Progenitor cell of endocrine pancreas (in vitro differentiated cells): ENCODE measurements at regions not wholly inside any gene's neighbourhood (a gene's known extent, or its start where the extent isn't known, plus 50 kb on each side); places are given as distances from the start of the nearest gene placed in this dataset.

Experiments
- DNase-seq: peaks from one replicate; pipeline ENCODE4 v3.0.0; 2021; ENCODE audit warnings: low spot score; ENCODE audit not compliant: unreplicated experiment
- H3K27ac Mint-ChIP-seq: 2 replicates; pipeline ENCODE4 v1.8.0; 2021; ENCODE audit warnings: mild to moderate bottlenecking, moderate library complexity, mixed read lengths
- H3K27me3 Mint-ChIP-seq: 2 replicates; pipeline ENCODE4 v1.8.0; 2021; ENCODE audit warnings: mixed read lengths
- H3K36me3 Mint-ChIP-seq: 2 replicates; pipeline ENCODE4 v1.8.0; 2022; ENCODE audit warnings: mixed read lengths; ENCODE audit not compliant: insufficient read depth
- H3K4me1 Mint-ChIP-seq: 2 replicates; pipeline ENCODE4 v1.8.0; 2021; ENCODE audit warnings: low read depth, mixed read lengths
- H3K4me3 Mint-ChIP-seq: 2 replicates; pipeline ENCODE4 v1.8.0; 2021; ENCODE audit warnings: low read depth, mild to moderate bottlenecking, moderate library complexity, mixed read lengths
- H3K9me3 Mint-ChIP-seq: 2 replicates; pipeline ENCODE4 v1.8.0; 2021; ENCODE audit warnings: low read depth, mixed read lengths
- CTCF ChIP-seq: fragments of 200-600 bp; sonication (generic); IDR thresholded peaks from one replicate; pipeline ENCODE4 v1.5.0; 2021; ENCODE audit warnings: antibody characterized with exemption, mild to moderate bottlenecking; ENCODE audit not compliant: unreplicated experiment

- H3K9me3 Mint-ChIP-seq = peaks cover 4% of the 10 kb centered on the region
- TF ChIP-seq CTCF = no peak
- H3K36me3 Mint-ChIP-seq = peaks cover 1% of the 10 kb centered on the region
- H3K4me3 Mint-ChIP-seq = no peak overlapping the region
- no peaks in the 10 kb centered on the region for H3K4me1 Mint-ChIP-seq
- no peak overlapping the region for H3K27ac Mint-ChIP-seq
- no peaks in the 10 kb centered on the region for H3K27me3 Mint-ChIP-seq
- no peak for DNase-seq
These were observed 296.8 kb upstream of the DPYD start for GRCh38 chr1:98217601-98218000.

DNA sequence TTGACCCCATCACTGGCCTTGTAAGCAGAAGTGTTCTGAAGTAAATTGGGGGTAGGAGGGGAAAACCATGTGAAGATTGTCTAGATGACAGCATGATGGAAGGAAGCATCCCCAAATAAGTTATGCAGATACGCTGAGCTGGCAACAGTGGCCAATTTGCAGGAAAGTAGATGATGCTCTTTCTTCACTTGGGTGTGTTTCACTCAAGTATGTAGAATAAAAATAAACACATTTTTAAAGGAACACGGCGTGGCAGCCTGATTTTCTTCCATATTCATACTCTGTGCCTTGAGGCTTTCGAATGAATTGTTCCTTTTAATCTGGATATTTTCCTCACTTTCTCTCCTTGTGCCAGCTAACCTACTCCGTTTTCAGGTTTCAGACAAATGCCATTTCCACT, 295.5 kb upstream of the DPYD start:
- H3K9me3 Mint-ChIP-seq = peaks cover 4% of the 10 kb centered on the region
- no peak overlapping the region for H3K4me3 Mint-ChIP-seq
- H3K27me3 Mint-ChIP-seq = no peaks in the 10 kb centered on the region
- no peak overlapping the region for H3K27ac Mint-ChIP-seq
- DNase-seq = no peak
- H3K36me3 Mint-ChIP-seq = peaks cover 1% of the 10 kb centered on the region
- TF ChIP-seq CTCF = no peak
- H3K4me1 Mint-ChIP-seq = no peaks in the 10 kb centered on the region

GRCh38 chr1:98211271-98211845, 290.5 kb upstream of the DPYD start:
- Mint-ChIP-seq H3K4me3 (no peak overlapping the region), H3K36me3 (peaks cover 1% of the 10 kb centered on the region), H3K4me1 (peaks cover 23% of the 10 kb centered on the region), H3K27me3 (no peaks in the 10 kb centered on the region), H3K27ac (no peak overlapping the region), H3K9me3 (peaks cover 8% of the 10 kb centered on the region)
- TF ChIP-seq CTCF = no peak
- no peak for DNase-seq

DNA sequence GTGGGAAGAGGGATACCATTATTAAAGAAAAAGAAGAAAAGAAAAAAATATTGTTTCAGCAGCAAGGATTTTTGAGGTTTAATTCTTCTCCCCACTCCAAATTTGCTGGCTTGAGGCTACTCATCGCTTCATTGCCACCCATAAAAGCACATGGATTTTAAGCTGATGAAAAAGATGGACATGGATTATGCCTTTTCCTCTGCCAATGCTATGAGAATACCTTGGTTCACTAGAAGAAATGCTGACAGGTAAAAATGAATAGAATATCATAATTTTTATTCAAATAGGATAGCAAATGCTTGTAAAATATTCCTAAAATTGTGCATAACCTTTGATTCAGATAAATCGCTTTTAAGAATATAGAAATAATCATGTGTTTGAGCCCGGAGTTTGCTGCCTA, 289.7 kb upstream of the DPYD start:
- no peak for TF ChIP-seq CTCF
- peaks cover 1% of the 10 kb centered on the region for H3K36me3 Mint-ChIP-seq
- no peak overlapping the region for H3K4me3 Mint-ChIP-seq
- H3K9me3 Mint-ChIP-seq = peaks cover 6% of the 10 kb centered on the region
- H3K27me3 Mint-ChIP-seq = no peaks in the 10 kb centered on the region
- peaks cover 23% of the 10 kb centered on the region for H3K4me1 Mint-ChIP-seq
- peak overlapping the region; percentile 93 for H3K27ac Mint-ChIP-seq
- DNase-seq = no peak

- no peaks in the 10 kb centered on the region for H3K27me3 Mint-ChIP-seq
- peaks cover 3% of the 10 kb centered on the region for H3K9me3 Mint-ChIP-seq
- peak overlapping the region; percentile 93 for H3K27ac Mint-ChIP-seq
- no peak for DNase-seq
- peaks cover 23% of the 10 kb centered on the region for H3K4me1 Mint-ChIP-seq
- no peak for TF ChIP-seq CTCF
- H3K4me3 Mint-ChIP-seq = peak overlapping the region; percentile 9
- no peaks in the 10 kb centered on the region for H3K36me3 Mint-ChIP-seq
These were observed 289.2 kb upstream of the DPYD start for GRCh38 chr1:98210064-98210463.
